NCI-H1092 (cell line): ENCODE measurements at regions not wholly inside any gene's neighbourhood (a gene's known extent, or its start where the extent isn't known, plus 50 kb on each side); places are given as distances from the start of the nearest gene placed in this dataset.

Experiments
- DNase-seq: peaks from one replicate; lab custom pipeline; 2025; lab: John Stamatoyannopoulos, UW

DNA sequence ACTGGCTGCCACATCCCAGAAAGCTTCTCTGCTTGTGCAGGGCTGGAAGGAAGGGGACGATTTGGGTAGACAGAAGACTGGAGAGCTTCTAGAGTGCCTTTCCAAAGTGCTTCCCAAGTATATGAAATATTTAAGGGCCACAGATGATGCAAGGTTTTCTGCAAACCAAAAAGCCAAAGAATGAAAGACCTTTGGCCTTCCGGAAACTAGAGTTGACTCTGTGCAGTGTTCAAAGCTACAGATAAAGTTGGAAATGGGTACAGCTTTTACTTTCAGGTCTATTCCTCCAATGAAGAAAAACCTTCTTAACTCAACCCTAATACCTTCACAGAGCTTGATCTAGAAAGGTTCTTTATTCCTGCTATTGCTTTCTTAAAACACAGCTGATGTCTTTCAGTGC, 253.0 kb upstream of the KLHL29 start:
- no peak for DNase-seq

DNA sequence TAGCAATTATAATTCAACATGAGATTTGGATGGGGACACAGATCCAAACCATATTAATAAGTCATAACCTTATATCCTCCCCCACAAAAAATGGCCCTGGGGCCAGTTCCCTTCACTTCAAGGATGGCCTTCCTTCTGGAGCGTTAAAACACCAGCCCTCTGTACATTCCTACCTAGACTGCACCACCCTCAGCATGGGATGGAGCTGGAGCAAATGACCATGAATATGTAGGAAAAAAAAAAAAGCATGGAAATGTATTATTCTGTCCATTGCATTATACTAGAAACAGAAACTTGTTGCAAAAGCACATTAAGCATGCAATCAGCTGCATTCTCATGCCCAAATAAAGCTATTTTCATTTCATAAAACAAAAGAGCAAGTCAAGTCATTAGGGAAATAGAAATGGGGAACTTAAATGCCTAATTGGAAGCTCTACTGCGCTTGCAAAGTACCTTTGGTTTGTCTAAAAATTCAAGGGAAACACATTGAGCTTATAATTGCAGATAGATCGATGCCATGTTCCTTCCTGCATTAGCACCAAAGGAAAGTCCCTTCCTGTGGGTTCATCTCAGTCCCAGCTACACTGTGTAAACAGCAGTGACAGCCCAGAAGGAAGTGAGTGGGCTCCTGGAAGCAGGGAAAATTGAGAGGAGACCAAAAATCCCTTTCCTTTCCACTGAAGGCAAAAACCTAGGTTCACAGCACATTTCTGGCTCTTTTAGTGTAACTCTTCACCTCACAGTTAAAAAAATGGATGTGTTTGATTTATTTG, 252.0 kb upstream of the KLHL29 start:
- DNase-seq = no peak

DNA sequence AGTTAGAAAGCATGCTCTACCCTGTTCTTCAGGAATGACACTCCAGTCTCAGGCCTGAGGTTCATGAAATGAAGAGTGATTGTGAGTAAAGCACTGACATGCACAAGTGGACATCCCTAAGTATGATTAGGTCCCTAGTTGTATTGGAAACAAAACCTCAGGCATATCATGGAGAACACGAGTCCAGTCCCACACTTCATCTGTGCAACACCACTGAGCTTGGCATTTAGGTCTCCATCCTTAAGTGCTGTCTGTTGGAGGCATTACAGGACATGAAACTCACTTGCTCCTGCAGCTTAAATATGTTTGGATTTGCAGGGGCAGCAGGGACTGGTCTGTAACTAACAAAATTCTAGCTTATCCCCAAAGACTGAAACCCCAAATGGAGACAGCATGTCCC, 250.3 kb upstream of the KLHL29 start:
- no peak for DNase-seq

DNA sequence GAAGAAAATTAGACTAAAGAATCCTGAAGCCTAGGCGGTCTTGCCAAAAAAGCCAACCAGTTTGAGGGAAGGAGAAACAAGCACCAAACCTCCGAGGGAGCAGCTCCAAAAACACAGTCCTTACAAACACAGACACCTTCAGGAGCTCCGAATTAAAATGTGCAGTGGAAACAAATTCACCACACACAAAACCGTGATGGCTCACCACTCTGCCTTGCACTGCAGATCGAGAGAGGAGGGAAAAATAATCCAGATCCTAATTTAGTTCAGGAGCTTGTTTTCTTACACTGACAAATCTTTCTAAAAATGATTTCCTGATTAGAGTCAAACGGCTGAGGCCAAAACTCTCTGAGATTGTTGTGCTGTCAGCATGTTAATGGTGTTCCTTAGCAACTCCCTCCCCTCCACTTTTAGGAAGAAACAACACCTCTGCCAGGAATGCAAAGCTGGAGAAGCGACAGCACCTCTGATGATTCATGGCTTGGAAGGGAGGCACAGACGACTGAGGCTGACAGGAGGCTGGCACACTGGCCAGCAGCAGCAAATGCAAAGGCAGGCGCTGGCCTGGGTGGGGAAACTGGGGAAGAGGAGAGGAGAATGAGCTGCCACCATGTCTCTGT, 249.4 kb upstream of the KLHL29 start:
- DNase-seq = no peak

DNA sequence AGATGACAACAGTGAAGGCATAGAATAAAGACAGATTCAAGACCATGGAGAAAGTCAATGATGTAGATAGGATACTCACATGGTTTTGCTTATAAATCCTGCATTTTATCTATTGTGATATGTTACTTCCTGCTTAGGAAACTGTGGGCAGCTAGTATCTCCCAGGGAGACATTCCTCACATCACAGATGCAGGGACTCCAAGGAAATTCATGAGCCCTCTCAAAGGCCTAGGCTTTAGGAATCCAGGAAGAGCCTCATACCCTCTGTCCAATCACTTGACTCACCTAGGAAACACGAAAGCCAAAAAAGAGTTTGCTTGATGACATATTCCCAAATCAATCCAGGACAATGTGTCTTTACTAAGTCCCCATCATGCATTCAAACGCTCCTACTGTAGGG, 247.8 kb upstream of the KLHL29 start:
- DNase-seq = no peak

DNA sequence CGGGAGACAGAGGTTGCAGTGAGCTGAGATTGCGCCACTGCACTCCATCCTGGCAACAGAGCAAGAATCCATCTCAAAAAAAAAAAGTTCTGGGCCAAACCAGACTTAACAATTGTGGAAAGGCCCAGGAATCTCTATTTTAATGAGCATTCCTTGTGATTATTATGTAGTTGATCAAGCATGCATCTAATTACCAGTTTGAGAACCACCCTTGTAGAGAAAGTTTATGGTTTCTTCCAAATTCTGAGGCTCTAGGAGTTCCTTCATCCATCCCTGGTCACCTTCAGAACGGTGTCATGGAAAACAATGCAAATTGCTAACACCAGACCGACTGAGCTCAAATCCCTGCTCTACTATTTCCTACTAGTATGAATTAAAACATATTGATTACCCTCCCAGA, 246.3 kb upstream of the KLHL29 start:
- DNase-seq = no peak

DNA sequence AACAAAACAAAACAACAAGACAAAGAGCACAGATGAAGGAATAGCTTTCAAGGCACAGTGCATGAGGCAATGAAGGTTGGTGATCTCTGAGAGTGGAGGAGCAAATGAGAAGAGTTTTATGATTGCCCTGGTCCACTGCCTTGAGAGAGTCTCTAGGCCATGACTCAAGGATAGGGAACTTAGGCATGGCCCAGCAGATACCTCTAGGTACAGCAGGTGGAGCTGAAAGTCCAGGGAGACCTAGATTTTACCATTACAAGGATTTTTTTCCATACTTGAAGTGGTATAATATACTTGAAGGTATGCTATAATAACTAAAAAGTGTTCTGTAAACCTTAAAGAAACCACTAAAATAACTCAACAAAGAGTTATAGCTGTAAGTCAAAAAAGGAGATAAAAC, 239.5 kb upstream of the KLHL29 start:
- no peak for DNase-seq

DNA sequence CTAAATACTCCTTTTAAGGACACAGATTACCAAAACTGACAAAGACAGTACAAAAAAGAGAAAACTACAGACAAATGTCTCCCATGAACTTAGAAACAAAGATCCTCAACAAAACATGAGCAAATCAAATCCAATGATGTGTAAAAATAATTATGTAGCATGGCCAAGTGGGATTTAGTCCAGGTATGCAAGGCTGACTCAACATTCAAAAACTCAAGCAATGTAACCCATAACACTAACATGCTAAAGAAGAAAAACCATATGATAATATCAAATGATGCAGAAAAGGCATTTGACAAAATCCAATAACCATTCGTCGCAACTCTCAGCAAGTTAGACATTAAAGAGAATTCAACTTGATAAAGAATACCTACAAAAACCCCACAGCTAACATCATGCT, 239.0 kb upstream of the KLHL29 start:
- no peak for DNase-seq

DNA sequence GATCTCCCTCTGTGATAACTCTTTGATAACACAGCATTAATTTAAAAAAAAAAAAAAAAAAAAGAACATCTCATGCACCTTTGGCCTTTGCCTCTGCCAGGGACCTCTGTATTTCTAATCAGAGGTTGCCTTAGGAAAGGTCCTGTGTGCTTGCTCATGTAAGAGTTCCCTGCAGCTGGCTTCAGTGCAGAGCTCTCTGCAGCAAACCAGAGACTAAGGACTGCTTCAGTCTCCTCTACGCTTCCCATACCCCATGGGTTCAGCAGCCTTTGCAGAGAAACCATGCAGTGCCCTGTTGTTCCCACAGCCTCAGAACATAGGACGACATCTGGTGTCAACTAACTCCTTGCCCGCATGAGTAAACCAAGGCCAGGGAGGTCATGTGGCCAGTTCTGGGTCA, 236.6 kb upstream of the KLHL29 start:
- DNase-seq = no peak

DNA sequence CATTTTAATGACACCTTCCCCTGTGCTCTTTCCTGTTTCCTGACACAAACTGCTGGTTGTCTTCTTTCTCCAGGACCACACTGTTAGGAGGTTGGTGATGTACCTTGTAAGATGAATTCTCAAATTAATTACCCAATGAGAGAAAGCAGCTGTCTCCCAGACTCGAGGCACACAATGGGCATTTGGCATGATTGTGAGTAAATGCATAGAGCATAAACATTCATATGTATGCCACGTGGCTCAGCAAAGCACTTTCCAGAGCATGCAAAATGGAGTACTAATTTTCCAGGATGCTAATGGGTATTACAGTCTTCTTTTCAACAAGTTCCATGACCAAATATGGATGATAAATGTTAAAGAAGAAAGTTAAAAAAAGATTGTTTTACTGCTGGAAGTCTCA, 235.2 kb upstream of the KLHL29 start:
- no peak for DNase-seq

DNA sequence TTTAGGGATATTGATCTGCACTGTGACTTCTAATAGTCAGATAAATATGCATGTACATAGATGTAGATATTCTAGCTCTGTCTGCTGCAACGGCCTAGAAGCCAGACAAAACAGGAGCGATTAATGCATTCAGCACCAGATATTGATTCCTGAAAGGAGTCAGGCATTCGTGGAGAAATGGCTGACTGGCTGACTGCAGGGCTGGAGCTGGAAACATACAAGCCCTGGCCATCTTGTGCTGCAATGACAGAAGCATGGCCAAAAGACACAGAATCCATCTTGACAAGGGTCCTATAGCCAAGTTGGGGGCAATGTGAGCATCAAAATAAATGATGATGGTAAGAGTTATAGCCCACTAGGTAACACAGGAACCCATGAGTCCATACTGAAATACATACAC, 231.5 kb upstream of the KLHL29 start:
- no peak for DNase-seq

DNA sequence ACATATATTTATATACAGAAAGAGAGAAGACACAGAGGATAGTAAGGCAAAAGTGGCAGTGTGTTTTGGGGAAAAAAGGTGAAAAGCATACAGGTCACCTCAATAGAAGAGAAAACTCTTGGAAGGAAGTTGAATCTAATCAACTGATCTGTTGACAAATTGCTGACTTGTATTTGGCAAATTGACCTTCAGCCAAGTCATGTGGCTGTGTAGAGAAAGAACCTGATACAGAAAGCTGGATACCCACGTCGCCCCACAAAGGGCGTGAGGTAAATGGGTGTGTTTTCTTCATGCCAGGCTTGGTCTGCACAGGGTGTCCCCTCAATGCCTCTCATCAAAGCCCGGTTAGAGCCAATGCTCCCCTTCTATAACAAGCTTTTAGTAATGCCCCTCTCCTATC, 230.0 kb upstream of the KLHL29 start:
- DNase-seq = no peak

DNA sequence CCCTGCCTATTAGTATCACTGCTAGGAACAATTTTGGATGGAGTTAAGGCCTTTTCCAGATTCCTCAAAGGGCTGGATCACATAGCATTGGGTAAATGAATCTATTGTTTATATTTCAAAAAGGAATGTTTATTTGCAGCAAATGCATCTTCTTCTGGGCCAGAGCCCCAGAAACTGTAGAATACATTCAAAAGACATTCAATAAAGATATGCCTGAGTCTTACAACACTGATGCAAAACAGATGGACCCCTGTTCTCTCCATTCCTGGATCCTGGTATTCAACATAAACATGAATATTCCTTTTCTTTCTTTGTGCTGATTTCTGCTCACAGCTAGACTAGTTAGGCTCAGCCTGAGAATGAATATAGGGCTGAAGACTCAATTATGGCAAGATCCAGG, 227.2 kb upstream of the KLHL29 start:
- DNase-seq = no peak

DNA sequence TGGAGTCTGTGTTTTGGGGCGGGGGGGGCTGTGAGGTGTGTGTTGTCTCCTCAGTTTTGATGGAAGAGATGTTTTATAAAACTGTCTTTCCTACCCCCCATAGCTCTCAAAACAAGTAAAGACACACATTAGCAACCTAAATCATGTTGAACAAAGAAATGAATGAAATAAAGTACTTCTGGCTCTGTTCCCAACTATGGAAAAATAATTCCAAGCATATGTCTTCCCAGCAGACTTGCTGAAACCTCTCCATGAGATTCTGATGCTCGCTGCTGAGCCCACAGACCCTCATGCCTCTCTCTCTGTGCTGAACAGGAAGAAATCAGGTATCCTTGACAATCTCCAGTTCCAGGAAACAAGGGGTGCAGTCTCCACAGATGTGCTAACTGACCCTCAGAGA, 226.7 kb upstream of the KLHL29 start:
- no peak for DNase-seq

DNA sequence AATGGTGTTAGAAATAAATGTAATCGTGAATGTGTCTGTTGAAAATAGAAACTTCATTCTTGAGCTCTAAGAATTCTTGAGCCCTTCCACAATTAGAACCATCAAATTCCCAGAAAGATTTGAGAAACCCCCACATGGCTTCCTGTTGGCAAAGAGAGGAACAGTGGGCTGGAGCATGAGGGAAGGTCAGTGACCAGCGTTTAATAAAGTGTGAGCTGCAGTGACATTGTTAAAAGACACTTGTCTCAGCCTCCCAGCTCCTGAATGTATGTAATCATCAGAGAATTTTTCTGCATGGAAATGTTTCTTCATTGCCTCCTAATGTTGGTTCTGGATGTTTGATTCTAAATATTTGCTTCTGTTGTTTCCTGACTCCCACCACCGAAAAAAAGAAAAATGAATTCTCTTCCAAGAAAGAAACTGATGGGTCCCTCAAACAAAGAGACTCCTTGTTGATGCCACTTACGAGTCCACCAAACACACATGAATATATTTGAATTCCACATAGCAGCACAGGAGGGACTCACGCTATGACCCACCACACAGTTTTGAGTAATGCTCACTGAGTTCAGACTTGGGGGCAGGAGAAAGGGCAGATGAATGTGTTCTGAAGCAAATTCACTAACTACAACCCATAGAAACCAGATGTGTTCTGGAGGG, 225.1 kb upstream of the KLHL29 start:
- no peak for DNase-seq

DNA sequence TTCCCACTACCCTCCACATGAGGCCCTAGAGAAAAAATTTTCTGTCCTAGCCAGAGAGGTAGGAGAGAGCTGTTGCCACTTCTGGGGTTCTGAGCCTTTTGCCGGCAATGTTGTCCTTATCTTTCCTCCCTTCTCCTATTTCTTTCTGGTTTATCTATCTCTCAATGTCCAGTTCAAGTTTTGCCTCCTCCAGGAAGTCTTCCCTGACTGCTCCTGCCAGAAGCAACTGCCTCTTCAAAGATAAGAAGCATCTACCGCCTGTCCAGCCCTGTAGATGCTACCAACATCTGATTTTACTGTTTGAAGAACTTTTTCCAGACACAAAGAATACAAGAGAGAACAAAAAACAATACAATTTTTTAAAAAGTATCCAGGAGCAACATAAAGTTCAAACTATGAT, 220.8 kb upstream of the KLHL29 start:
- DNase-seq = no peak

DNA sequence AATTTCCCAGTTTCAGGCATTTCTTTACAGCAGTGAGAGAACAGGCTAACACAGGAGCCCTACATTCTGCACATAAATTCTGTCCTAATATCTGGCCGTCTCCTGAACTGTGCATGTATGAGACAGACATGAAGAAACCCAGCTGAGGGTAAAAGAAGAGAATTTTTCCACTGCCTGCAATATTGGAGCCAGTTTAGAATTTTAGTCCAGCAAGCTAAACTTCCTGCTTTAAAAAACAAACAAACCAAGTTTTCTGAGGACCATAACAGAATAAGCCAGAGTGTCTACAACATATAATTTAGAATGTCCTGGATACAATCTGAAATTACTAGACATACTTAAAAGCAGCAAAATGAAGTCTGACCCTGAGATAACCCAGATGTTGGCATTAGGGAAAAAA, 215.1 kb upstream of the KLHL29 start:
- DNase-seq = no peak

DNA sequence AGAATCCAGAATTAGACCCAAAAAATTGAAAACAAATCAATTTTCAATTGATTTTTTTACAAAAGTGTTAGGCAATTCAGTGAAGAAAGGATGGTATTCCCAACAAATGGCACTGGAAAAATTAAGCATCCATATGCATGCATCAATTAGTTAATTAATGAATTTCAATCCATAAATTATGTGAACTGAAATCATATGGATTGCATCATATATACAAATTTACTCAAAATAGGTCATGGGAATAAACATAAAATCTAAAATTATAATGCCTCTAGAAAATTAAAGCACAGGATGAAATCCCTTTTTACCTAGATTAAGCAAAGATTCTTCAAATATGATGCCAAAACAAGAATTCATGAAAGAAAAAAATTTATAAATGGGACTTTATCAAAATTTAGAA, 213.9 kb upstream of the KLHL29 start:
- DNase-seq = no peak

DNA sequence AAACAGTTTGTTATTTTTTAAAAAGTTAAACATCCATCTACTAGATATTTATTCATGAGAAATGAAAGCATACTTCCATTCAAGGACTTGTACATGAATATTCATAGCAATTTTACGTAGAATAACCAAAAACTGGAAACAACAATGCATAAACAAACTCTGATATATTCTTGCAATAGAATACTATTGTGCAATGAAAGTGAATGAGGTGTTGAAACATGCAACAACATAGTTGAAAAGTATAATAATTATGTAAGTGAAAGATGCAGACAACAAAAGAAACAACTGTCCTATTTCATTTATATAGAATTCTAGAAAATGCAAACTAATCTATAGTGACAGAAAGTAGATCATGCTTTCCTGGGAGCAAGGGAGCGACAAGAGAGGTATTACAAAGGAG, 206.6 kb upstream of the KLHL29 start:
- no peak for DNase-seq

DNA sequence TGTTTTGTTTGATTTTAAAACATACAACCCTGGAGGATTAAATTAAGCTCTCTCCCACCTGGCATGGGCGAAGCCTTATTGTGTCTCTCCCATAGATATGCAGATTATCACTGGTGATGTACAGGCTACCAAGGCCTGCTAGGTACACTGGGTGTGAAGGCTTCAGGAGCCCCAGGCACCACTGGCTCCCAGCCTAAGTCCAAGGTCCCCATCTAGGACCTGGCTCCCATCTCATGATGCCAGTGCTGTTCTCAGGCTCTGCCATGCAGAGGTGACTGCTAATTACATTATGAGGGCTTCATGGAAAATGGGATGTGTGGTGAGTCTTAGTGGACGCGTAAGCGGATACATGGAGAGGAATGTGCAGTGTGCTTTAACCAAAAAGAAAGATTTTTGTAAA, 201.2 kb upstream of the KLHL29 start:
- no peak for DNase-seq

DNA sequence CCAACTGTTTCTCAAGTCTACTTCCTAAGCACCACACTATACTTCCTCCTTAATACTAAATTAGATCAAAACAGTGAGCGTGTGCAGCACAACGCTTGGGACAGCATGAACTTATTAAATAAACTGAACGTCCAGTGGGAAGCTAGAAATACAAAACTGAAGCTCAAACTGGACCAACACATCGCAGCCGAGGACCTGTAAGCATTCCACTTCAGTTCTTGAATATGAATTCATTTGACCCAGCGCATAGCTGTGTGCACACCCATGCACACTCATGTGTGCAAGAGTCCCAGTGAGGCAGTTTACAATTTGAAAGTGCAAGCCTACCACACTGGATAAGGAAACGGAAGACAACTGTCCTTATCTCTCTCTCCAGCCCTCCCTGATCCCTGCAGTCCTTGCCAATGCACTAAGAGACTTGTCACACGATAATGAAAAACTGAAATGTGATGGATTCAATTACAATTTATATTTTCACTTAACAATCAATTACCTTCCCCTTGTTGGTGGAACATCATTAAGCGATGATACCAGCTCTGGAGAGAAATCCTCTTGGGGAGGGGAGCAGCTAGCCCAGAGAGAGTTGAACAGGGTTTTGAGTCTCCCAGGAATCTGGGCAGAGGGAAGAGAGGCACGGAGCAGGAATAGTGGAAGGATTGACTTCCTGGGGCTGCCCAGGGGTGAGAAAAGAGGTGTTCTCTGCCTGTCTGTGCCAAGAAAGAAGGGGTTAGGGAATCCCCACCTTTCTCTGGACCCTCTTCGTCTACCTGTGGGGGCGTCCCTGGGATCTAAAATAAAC, 186.5 kb upstream of the KLHL29 start:
- no peak for DNase-seq

DNA sequence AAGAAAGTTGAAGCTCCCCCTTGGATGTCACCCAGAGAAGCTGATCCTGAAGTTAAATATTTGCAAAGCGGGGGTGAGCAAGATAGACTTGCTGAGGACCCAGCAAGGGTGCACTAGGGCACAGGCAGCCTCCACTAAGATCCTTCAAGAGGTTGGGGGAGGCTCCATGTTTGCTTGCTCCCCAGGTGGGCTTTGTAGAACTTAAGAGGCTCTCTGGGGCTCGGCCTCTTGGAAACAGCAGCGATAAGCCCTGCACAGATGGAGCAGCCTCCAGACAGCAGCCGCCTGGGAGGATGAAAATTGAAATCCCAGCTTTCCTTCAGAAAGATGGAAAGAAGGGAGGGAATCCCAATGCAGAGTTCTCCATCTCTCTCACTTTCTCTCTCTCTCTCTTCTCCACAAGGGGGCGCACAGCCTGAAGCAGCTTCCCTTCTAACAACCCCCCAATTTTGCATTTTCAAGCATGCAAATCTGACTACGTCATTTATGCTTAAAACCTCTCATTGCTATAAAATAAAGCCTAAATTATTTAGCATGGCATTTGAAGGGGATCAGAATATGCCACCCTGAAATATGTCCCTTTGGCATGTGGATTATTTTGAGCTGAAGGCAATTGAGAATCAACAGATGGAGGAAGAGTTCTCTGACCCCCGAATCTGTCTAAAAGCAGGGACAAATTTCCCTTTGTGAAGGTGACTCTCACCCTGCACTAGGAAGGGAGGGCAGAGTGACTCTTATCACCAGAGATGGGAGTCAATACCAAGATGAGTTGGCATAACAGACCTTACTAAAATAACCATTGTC, 185.7 kb upstream of the KLHL29 start:
- no peak for DNase-seq
